Hepatocyte (in vitro differentiated cells): ENCODE measurements at regions not wholly inside any gene's neighbourhood (a gene's known extent, or its start where the extent isn't known, plus 50 kb on each side); places are given as distances from the start of the nearest gene placed in this dataset.

Experiments used
- DNase-seq: peaks from one replicate; pipeline ENCODE4 v3.0.0-alpha.2; 2016; ENCODE audit warnings: low spot score
- H2AFZ ChIP-seq: fragments of 200-600 bp; sonication (generic); 2 replicates; pipeline ENCODE4 v1.6.0; 2016; ENCODE audit warnings: antibody characterized with exemption, mild to moderate bottlenecking
- H3K27ac ChIP-seq: fragments of 200-600 bp; sonication (generic); 2 replicates; pipeline ENCODE4 v1.5.1; 2016; ENCODE audit warnings: mild to moderate bottlenecking
- H3K27me3 ChIP-seq: fragments of 200-600 bp; sonication (generic); 2 replicates; pipeline ENCODE4 v1.6.1; 2016
- H3K36me3 ChIP-seq: fragments of 200-600 bp; sonication (generic); replicated peaks from 2 replicates; pipeline ENCODE4 v1.5.1; 2016; ENCODE audit warnings: low read depth; ENCODE audit not compliant: insufficient read depth
- H3K4me1 ChIP-seq: fragments of 200-600 bp; sonication (generic); 2 replicates; pipeline ENCODE4 v1.5.1; 2016; ENCODE audit warnings: mild to moderate bottlenecking, moderate library complexity; ENCODE audit not compliant: insufficient read depth
- H3K4me2 ChIP-seq: fragments of 200-600 bp; sonication (generic); 2 replicates; pipeline ENCODE4 v1.6.0; 2016
- H3K4me3 ChIP-seq: fragments of 200-600 bp; sonication (generic); 2 replicates; pipeline ENCODE4 v1.5.1; 2016; ENCODE audit warnings: mild to moderate bottlenecking
- H3K79me2 ChIP-seq: fragments of 200-600 bp; sonication (generic); 2 replicates; pipeline ENCODE4 v1.6.0; 2017; ENCODE audit warnings: mild to moderate bottlenecking
- H3K9me2 ChIP-seq: fragments of 200-600 bp; sonication (generic); replicated peaks from 2 replicates; pipeline ENCODE4 v1.6.0; 2017; ENCODE audit warnings: mild to moderate bottlenecking; ENCODE audit not compliant: insufficient read depth
- H3K9me3 ChIP-seq: fragments of 200-600 bp; sonication (generic); 2 replicates; pipeline ENCODE4 v1.5.1; 2016; ENCODE audit warnings: low read depth, mild to moderate bottlenecking
- H4K20me1 ChIP-seq: fragments of 200-600 bp; sonication (generic); 2 replicates; pipeline ENCODE4 v1.6.0; 2016; ENCODE audit warnings: mild to moderate bottlenecking; ENCODE audit not compliant: insufficient read depth, poor library complexity, severe bottlenecking
- CTCF ChIP-seq: fragments of 200-600 bp; sonication (generic); IDR thresholded peaks from 2 replicates; pipeline ENCODE4 v1.5.1; 2016; ENCODE audit warnings: antibody characterized with exemption, mild to moderate bottlenecking; ENCODE audit not compliant: poor library complexity
- EZH2 ChIP-seq: fragments of 200-600 bp; sonication (generic); IDR thresholded peaks from 2 replicates; pipeline ENCODE4 v1.6.1; 2016; ENCODE audit warnings: antibody characterized with exemption, mild to moderate bottlenecking, borderline replicate concordance
- EZH2phosphoT487 ChIP-seq: fragments of 200-600 bp; sonication (generic); IDR thresholded peaks from one replicate; pipeline ENCODE4 v1.6.1; 2018; ENCODE audit warnings: antibody characterized with exemption, mild to moderate bottlenecking, low read depth, moderate library complexity; ENCODE audit not compliant: unreplicated experiment, severe bottlenecking
- WGBS: methylation state at CpG from one replicate; pipeline ENCODE4 v1.1.6; 2016; ENCODE audit warnings: low lambda C conversion rate; ENCODE audit errors: missing lambda C conversion rate; 5-methylcytosine and 5-hydroxymethylcytosine counted together

DNA sequence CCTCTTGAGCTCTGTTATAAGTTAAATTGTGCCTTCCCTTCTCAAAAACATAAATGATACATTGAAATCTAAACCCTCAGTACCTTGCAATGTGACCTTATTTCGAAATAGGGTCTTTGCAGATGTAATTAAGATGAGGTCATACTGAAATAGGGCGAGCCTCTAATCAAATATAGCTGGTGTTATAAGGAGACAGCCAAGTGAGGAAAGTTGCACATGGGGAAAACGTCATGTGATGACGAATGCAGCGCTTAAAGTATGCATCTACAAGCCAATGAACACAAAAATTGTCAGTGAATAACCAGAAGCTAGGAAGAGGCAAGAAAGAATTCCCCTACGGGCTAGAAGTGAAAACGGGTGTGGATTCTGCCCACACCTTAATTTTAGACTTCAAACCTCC lies 305.2 kb upstream of the FOXG1 start:
- no peak overlapping the region for H2AFZ ChIP-seq
- no peaks in the 10 kb centered on the region for H3K9me2 ChIP-seq
- no peaks in the 10 kb centered on the region for H3K79me2 ChIP-seq
- no peak overlapping the region for H3K27ac ChIP-seq
- H3K9me3 ChIP-seq: no peaks in the 10 kb centered on the region
- no peaks in the 10 kb centered on the region for H4K20me1 ChIP-seq
- H3K36me3 ChIP-seq: no peaks in the 10 kb centered on the region
- no peaks in the 10 kb centered on the region for H3K27me3 ChIP-seq
- H3K4me2 ChIP-seq: no peak overlapping the region
- no peak overlapping the region for H3K4me3 ChIP-seq
- TF ChIP-seq EZH2phosphoT487 (no peak), EZH2 (no peak), CTCF (no peak)
- no peaks in the 10 kb centered on the region for H3K4me1 ChIP-seq
- DNase-seq: no peak
- WGBS: 78% methylated on average over 7 of the region's 7 CpGs

DNA sequence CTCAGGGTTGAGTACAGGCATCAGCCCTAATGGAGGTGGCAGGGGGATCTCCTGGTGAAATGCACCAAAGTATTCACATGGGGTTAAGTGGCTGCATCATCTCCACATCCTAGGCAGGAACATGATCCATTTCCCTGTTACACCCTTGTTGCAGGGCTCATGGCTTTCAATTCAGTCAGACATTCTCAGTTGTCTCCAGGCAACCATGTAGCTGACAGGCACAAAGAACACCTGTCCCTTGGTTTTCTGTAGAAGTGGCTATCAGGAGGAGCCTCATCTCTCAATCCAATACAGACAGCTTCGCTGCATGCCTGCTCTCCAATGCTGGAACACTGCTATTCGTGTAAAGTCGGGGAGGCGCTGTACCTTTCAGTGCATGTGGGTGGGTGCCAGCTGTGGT lies 299.0 kb upstream of the FOXG1 start:
- Histone ChIP-seq H3K4me1 (no peaks in the 10 kb centered on the region), H4K20me1 (no peaks in the 10 kb centered on the region), H3K79me2 (no peaks in the 10 kb centered on the region), H3K4me2 (no peak overlapping the region), H3K9me2 (no peaks in the 10 kb centered on the region), H3K27ac (no peak overlapping the region), H3K27me3 (no peaks in the 10 kb centered on the region), H3K4me3 (no peak overlapping the region), H3K9me3 (no peaks in the 10 kb centered on the region), H2AFZ (no peak overlapping the region), H3K36me3 (no peaks in the 10 kb centered on the region)
- no peak for DNase-seq
- WGBS: 89% methylated on average over 4 of the region's 4 CpGs
- TF ChIP-seq CTCF (no peak), EZH2 (no peak), EZH2phosphoT487 (no peak)

GRCh38 chr14:28468191-28469151 lies 298.1 kb upstream of the FOXG1 start:
- no peak overlapping the region for H3K27ac ChIP-seq
- H2AFZ ChIP-seq: no peak overlapping the region
- H3K79me2 ChIP-seq: no peaks in the 10 kb centered on the region
- H3K9me2 ChIP-seq: no peaks in the 10 kb centered on the region
- no peak overlapping the region for H3K4me3 ChIP-seq
- no peaks in the 10 kb centered on the region for H4K20me1 ChIP-seq
- H3K36me3 ChIP-seq: no peaks in the 10 kb centered on the region
- H3K9me3 ChIP-seq: no peaks in the 10 kb centered on the region
- WGBS: 28% methylated on average over 2 of the region's 2 CpGs
- DNase-seq: no peak
- no peak for TF ChIP-seq EZH2
- no peak for TF ChIP-seq CTCF
- H3K27me3 ChIP-seq: no peaks in the 10 kb centered on the region
- H3K4me1 ChIP-seq: no peaks in the 10 kb centered on the region
- H3K4me2 ChIP-seq: no peak overlapping the region
